ENCODE measurements at regions not wholly inside any gene's neighbourhood (a gene's known extent, or its start where the extent isn't known, plus 50 kb on each side); places are given as distances from the start of the nearest gene placed in this dataset.

DNA sequence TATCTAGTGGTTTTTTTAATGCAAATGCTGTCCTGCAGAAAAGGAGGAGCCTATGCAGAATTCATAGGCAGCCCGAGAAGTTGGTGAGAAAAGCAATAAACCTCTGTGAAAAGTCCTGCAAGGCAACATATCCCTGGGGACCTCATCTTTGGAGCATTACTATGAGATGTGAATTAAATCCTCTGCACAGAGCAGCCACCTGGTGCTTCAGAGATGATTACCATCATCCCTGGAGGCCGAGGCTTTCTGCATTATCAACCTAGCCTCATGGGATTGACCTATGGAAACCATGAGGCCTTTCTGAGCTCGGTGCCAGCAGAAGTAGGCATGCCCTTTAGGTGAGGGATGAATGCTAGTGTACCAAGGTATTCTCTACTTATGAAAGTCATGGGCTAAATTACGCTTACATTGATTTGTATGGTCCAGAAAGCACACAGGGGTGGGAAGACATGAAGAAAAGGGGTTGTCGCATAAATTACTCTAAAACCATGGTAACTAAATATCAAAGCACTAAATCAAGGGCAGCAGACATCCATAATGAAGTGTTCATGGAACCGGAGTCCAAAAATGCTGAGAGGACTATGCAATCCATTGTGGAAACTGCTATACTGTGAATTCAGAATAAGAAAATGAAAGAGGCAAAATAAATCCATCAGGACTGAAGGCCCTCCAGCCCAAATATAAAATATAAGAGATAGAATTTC, 623.5 kb upstream of the DDX18 start:
- TF ChIP-seq, protein P1, sequence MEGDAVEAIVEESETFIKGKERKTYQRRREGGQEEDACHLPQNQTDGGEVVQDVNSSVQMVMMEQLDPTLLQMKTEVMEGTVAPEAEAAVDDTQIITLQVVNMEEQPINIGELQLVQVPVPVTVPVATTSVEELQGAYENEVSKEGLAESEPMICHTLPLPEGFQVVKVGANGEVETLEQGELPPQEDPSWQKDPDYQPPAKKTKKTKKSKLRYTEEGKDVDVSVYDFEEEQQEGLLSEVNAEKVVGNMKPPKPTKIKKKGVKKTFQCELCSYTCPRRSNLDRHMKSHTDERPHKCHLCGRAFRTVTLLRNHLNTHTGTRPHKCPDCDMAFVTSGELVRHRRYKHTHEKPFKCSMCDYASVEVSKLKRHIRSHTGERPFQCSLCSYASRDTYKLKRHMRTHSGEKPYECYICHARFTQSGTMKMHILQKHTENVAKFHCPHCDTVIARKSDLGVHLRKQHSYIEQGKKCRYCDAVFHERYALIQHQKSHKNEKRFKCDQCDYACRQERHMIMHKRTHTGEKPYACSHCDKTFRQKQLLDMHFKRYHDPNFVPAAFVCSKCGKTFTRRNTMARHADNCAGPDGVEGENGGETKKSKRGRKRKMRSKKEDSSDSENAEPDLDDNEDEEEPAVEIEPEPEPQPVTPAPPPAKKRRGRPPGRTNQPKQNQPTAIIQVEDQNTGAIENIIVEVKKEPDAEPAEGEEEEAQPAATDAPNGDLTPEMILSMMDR (IDR thresholded peaks at IDR 0.05; ENCODE audit: low read depth, low read length, missing input control) = no peak
- TF ChIP-seq RAD21 (IDR thresholded peaks at IDR 0.05) = no peak
- TF ChIP-seq, protein P2, sequence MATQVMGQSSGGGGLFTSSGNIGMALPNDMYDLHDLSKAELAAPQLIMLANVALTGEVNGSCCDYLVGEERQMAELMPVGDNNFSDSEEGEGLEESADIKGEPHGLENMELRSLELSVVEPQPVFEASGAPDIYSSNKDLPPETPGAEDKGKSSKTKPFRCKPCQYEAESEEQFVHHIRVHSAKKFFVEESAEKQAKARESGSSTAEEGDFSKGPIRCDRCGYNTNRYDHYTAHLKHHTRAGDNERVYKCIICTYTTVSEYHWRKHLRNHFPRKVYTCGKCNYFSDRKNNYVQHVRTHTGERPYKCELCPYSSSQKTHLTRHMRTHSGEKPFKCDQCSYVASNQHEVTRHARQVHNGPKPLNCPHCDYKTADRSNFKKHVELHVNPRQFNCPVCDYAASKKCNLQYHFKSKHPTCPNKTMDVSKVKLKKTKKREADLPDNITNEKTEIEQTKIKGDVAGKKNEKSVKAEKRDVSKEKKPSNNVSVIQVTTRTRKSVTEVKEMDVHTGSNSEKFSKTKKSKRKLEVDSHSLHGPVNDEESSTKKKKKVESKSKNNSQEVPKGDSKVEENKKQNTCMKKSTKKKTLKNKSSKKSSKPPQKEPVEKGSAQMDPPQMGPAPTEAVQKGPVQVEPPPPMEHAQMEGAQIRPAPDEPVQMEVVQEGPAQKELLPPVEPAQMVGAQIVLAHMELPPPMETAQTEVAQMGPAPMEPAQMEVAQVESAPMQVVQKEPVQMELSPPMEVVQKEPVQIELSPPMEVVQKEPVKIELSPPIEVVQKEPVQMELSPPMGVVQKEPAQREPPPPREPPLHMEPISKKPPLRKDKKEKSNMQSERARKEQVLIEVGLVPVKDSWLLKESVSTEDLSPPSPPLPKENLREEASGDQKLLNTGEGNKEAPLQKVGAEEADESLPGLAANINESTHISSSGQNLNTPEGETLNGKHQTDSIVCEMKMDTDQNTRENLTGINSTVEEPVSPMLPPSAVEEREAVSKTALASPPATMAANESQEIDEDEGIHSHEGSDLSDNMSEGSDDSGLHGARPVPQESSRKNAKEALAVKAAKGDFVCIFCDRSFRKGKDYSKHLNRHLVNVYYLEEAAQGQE (IDR thresholded peaks at IDR 0.05) = no peak
- TF ChIP-seq, protein P3, sequence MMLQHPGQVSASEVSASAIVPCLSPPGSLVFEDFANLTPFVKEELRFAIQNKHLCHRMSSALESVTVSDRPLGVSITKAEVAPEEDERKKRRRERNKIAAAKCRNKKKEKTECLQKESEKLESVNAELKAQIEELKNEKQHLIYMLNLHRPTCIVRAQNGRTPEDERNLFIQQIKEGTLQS (IDR thresholded peaks at IDR 0.05) = no peak
- no peak for TF ChIP-seq TAF1 (conservative IDR thresholded peaks at IDR 0.05)
- no peak for TF ChIP-seq FOXA1 (IDR thresholded peaks at IDR 0.05)
- no peak for TF ChIP-seq HNF4A (conservative IDR thresholded peaks at IDR 0.05)
- no peak for TF ChIP-seq RXRA (IDR thresholded peaks at IDR 0.05)
- TF ChIP-seq, protein P4, sequence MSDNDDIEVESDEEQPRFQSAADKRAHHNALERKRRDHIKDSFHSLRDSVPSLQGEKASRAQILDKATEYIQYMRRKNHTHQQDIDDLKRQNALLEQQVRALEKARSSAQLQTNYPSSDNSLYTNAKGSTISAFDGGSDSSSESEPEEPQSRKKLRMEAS (IDR thresholded peaks at IDR 0.05) = no peak
- TF ChIP-seq, protein P5, sequence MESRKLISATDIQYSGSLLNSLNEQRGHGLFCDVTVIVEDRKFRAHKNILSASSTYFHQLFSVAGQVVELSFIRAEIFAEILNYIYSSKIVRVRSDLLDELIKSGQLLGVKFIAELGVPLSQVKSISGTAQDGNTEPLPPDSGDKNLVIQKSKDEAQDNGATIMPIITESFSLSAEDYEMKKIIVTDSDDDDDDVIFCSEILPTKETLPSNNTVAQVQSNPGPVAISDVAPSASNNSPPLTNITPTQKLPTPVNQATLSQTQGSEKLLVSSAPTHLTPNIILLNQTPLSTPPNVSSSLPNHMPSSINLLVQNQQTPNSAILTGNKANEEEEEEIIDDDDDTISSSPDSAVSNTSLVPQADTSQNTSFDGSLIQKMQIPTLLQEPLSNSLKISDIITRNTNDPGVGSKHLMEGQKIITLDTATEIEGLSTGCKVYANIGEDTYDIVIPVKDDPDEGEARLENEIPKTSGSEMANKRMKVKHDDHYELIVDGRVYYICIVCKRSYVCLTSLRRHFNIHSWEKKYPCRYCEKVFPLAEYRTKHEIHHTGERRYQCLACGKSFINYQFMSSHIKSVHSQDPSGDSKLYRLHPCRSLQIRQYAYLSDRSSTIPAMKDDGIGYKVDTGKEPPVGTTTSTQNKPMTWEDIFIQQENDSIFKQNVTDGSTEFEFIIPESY (IDR thresholded peaks at IDR 0.05) = no peak
- no peak for TF ChIP-seq SP1 (IDR thresholded peaks at IDR 0.05)
- no peak for TF ChIP-seq GABPA (IDR thresholded peaks at IDR 0.05 in 1 of 2, conservative IDR thresholded peaks at IDR 0.05 in 1 of 2)
- no peak for TF ChIP-seq YY1 (IDR thresholded peaks at IDR 0.05)

All from liver (tissue), 3 donors.